HG02970 (cell line): ENCODE measurements at regions not wholly inside any gene's neighbourhood (a gene's known extent, or its start where the extent isn't known, plus 50 kb on each side); places are given as distances from the start of the nearest gene placed in this dataset.

Experiments used
- ATAC-seq: cut with Tn5 transposase; IDR thresholded peaks from one replicate; pipeline ENCODE4 v1.9.1; 2021; ENCODE audit warnings: mild to moderate bottlenecking, moderate library complexity, moderate number of reproducible peaks; ENCODE audit not compliant: unreplicated experiment, low FRiP score

GRCh38 chr22:47453049-47453448, 690.6 kb downstream of the TBC1D22A start:
- no peak for ATAC-seq

- ATAC-seq, result no peak
Observed at GRCh38 chr22:47452184-47452583, 689.7 kb downstream of the TBC1D22A start.

GRCh38 chr22:47450876-47451475, 688.5 kb downstream of the TBC1D22A start:
- ATAC-seq, result no peak

- ATAC-seq, result no peak
Observed at GRCh38 chr22:47449508-47450270, 687.2 kb downstream of the TBC1D22A start.

GRCh38 chr22:47448231-47449223, 686.1 kb downstream of the TBC1D22A start:
- ATAC-seq, result no peak

GRCh38 chr22:47446821-47447810, 684.7 kb downstream of the TBC1D22A start:
- ATAC-seq, result no peak

GRCh38 chr22:47446331-47446730, 683.9 kb downstream of the TBC1D22A start:
- no peak for ATAC-seq

GRCh38 chr22:47445716-47446290, 683.4 kb downstream of the TBC1D22A start:
- ATAC-seq, result no peak

GRCh38 chr22:47445212-47445611, 682.8 kb downstream of the TBC1D22A start:
- ATAC-seq, result no peak

GRCh38 chr22:47444746-47445065, 682.3 kb downstream of the TBC1D22A start:
- ATAC-seq, result no peak

- ATAC-seq, result no peak
Observed at GRCh38 chr22:47443836-47444745, 681.6 kb downstream of the TBC1D22A start.

- ATAC-seq, result no peak
Observed at GRCh38 chr22:47442821-47443220, 680.4 kb downstream of the TBC1D22A start.

- no peak for ATAC-seq
Observed at GRCh38 chr22:47439643-47440265, 677.3 kb downstream of the TBC1D22A start.

- no peak for ATAC-seq
Observed at GRCh38 chr22:47437636-47438035, 675.2 kb downstream of the TBC1D22A start.

GRCh38 chr22:47437110-47437509, 674.7 kb downstream of the TBC1D22A start:
- ATAC-seq, result no peak

GRCh38 chr22:47435826-47436225, 673.4 kb downstream of the TBC1D22A start:
- no peak for ATAC-seq

GRCh38 chr22:47435204-47435487, 672.7 kb downstream of the TBC1D22A start:
- no peak for ATAC-seq
